Stimulated activated CD8-positive, alpha-beta memory T cell treated with anti-CD3 and anti-CD28 coated beads, Interleukin-12 subunit alpha, Interleukin-12 subunit beta, amount 100 ng/mL, for 4 hours (primary cell): ENCODE measurements at regions not wholly inside any gene's neighbourhood (a gene's known extent, or its start where the extent isn't known, plus 50 kb on each side); places are given as distances from the start of the nearest gene placed in this dataset.
"Not testable (repeated sequence)": the region's sequence is repeated elsewhere in the genome, so short reads cannot be mapped to it uniquely, and the experiment has no call there.

Experiments
- DNase-seq: peaks from one replicate; pipeline ENCODE4 v3.0.0-alpha.2; 2020; ENCODE audit warnings: low read depth

DNA sequence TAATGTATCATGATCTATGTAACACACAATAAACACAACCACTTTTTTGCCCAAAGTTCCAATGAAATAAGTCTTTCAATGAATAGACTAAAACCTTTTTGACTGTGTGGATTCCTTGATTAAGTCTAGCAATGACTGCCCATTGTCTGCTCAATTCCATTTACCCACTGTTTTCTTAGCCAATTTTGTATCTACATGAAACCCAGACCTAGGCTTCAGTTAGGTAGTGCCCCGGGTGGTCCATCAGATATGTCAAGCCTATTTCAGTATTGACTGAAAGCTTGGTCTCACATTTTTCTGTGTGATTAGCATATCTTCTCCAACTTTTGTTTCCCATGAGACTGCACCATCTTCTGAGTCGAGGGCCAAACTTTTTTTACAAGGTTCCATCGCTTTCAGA lies 615.0 kb downstream of the C6orf118 start:
- DNase-seq, result no peak

DNA sequence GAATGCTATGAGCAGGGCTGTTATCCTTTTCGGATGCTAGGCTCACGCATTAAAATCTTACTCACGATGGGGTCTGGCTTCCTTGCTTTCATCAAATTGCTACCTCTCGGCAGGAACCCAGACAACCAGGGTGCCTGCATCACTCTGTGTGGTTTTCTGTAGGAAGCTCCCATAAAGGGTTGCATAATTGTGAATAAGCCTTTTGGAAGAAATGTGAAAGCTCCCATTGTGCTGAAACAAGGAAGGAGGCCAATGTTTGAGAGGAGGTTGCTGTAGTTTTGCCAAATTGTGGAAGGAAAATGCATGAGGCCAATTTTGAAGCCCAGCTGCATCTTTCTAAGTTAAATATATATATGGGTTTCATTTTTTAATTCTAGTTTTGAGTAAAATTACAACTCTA lies 615.5 kb downstream of the C6orf118 start:
- no peak for DNase-seq

DNA sequence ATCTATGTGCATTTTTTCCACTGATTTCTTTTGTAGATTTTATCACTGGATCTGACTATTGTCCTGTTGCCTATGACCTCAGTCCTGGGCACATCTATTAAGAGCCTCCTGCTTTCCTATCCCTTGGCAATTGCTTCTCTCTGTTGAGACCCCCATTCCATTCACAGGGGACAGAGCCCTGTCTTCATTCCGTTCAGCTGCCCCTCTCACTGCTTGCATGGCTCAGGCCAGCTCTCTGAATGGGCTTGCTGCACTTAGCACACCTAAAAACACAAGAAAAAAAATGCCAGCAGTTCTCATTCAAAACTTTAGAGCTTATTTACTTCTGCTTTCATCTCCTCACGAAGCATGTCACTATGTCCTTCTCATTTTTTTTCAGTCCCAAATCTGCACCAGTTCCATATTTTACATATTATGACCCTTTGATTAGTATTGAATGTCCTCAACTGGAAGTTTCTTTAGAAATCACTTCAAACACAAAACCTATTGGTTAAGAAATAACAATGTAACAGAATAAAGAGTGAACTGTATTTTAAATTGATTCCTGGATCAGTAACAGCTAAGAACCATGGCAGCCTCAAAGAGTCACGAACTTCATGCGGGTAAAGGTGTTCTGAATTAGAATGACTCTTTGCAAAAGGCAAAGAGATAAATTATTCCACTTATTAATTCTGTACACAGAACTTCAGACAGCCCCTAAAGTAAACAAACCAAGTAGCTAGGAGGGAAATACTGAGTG lies 616.5 kb downstream of the C6orf118 start:
- DNase-seq, result no peak

DNA sequence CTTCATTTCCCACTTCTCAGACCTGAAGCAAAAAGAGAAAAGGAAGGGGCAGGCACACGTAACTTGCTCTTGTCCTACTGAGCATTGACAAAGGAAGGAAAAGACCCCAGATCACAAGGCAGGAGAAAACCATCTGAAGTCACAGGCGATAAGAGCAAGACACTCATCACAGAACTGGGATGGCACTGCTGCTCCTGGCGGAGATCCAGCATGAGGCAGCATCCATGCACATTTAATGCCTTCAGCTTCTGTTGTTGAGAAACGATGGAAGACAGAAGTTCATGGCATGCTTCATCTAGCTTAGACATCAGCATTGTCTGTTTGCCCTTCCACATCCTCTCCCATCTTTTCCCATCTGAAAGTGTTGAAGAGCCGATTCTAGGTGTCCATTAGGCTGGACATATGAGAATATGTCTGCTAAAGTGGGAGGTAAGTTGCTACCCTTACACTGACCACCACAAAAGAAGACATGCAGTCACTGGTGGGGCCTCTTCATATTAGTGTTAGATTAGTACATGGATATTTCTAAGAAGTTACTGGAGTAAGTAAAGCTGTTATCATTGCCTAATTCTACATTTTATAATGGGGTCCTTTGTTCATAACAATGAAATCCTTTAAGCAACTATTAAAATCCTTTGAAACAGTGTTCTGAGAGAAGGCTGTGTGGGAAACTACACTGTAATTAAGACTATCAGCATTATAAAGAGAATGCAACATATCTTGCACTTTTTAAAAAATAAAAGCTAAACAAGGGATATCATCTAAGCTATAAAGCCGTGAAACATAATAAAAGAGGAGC lies 618.5 kb downstream of the C6orf118 start:
- DNase-seq, result no peak

- no peak for DNase-seq
Measured at GRCh38 chr6:164690241-164690640, 619.2 kb downstream of the C6orf118 start.

GRCh38 chr6:164665328-164665727 lies 644.1 kb downstream of the C6orf118 start:
- no peak for DNase-seq

- no peak for DNase-seq
Measured at GRCh38 chr6:164663634-164664033, 645.8 kb downstream of the C6orf118 start.

- no peak for DNase-seq
Measured at GRCh38 chr6:164661716-164662115, 647.7 kb downstream of the C6orf118 start.

GRCh38 chr6:164660781-164661180 lies 648.6 kb downstream of the C6orf118 start:
- no peak for DNase-seq

GRCh38 chr6:164640956-164641355 lies 668.4 kb downstream of the C6orf118 start:
- DNase-seq, result no peak

- no peak for DNase-seq
Measured at GRCh38 chr6:164628302-164628931, 681.0 kb downstream of the C6orf118 start.

DNA sequence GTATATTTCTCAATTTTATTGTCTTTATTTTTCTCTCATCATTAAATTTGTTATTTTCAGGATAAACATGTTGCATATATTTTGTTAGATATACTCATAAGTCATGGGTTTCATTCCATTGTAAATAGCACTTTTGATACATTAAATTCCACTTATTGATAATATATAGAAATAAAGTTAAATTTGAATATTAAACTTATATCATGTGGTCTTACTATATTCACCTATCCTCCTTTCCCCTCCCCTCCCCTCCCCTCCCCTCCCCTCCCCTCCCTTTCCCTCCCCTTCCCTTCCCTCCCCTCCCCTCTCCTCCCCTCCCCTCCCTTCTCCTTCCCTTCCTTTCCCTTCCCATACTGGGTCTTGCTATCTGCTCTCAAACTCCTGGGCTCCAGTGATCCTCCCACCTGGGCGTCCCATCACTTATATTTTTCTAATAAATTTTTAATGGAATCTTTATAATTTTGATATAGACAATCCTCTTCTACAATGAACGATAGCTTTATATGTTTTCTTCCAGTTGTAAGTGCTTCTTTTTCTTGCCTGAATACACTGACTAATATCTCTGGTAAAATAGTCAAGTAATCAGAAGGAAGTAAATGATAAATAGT lies 692.4 kb downstream of the C6orf118 start:
- DNase-seq, result no peak

- DNase-seq, result no peak
Measured at GRCh38 chr6:164612751-164613150, 696.7 kb downstream of the C6orf118 start.

GRCh38 chr6:164610859-164611258 lies 698.5 kb downstream of the C6orf118 start:
- not testable (repeated sequence) for DNase-seq

DNA sequence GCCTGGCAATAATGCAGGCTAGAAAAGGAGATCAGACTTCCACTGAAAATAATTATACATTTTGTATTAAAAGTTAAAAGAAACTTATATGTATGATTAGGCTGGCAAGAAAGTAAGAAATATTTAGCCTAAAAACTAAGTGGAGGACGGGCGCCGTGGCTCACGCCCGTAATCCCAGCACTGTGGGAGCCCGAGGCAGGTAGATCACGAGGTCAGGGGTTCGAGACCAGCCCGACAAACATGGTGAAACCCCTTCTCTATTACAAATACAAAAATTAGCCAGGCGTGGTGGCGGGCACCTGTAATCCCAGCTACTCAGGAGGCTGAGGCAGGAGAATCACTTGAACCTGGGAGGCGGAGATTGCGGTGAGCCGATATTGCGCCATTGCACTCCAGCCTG lies 707.0 kb downstream of the C6orf118 start:
- DNase-seq, result not testable (repeated sequence)

DNA sequence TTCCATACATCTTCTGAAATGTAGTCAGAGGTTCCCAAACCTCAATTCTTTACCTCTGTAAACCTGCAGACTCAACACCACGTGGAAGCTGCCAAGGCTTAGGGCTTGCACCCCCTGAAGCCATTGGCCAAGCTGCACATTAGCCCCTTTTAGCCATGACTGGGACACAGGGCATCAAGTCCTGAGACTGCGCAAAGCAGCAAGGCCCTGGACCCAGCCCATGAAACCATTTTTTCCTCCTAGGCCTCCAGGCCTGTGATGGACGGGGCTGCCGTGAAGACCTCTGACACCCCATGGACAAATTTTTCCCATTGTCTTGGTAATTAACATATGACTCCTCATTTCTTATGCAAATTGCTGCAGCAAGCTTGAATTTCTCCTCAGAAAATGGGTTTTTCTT lies 727.8 kb downstream of the C6orf118 start:
- DNase-seq, result no peak

DNA sequence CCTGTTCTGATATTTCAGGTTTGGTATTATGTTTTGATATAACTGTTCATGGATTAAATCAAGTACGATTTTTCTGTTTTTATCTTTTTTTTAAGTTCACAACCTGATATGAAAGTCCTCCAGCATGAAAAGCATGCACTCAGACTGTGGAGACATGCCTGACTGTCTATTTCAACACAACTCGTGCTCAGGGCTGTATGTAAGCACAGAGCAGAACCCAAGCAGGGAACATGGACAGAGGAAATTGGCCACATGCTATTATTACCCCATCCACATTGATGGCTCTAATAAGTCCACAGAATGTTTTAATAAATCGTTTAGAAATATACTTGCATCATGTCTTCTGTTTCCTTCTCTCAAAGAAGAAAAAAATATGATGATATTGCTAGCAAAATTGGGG lies 730.4 kb downstream of the C6orf118 start:
- DNase-seq, result no peak

DNA sequence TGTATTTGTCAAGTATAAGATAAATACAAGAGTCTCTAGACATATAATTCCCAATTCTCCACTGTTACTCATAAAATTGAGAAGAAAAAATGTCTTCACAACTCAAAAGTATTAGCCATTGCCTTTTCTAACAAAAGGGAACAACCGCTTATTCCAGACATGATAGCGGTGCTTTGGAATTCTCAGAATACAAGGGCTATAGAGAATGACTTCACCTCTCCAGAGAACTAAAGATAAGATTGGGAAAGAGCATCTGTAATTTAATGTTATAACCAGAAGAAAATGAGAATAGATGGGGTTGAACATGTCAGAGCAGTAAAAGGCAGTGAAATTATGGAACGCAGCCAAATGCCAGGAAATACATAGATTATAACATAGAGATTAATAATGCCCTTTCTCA lies 730.8 kb downstream of the C6orf118 start:
- no peak for DNase-seq

DNA sequence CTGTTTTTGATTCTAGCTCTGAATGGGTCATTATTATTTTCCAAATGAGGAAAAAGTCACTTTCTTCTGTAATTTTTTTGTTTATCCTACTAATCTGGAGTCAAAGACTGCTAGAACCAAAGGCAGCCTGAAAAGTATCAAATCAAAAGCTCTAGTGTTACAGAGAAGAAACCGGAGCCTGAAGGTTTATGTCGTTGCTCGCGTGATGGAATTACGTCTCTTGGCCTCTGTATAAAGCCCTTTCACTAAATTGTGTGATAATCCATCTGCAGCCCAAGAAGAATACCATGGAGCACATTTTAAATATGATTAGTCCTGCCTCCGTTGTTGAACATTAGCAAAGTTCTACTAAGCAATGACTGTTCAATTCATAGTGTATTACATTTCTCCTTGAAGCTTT lies 738.6 kb downstream of the C6orf118 start:
- DNase-seq, result no peak

DNA sequence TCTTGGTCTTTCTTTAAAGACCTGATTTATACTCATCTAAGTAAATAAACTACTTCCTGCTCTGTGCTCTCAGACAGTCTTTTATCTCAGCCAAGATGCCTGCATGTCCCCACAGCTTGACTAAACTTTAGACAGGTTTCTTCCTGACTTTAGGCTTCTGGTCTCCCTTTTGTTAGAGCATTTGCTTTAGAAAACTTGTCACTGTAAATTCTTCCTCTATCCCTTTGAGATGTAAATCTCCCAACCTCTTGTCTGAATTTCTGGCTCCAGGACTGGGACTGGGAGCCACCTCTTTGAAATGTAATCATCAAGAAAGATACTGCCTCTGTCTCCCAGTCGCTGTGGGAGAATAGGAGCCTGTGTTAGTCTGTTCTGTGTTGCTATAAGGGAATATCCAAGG lies 739.9 kb downstream of the C6orf118 start:
- no peak for DNase-seq

DNA sequence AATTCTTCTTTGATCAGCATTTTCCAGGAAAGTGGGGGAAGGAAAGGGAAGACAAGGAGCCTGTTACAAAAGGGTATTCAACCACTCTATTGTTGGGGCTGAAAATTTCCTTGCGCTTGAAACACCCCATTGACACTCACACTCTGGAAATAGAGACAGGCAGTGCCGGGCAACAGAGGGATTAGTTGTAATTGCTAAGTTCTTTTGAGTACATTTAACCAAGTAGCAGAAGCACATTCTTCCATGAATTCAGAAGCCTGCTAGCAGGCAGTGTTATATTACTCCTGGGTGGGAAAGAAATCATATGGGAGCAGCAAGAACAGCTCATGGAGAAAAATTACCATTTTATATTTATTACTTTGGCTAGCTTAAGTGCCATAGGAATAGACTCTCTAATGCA lies 745.5 kb downstream of the C6orf118 start:
- DNase-seq, result no peak

DNA sequence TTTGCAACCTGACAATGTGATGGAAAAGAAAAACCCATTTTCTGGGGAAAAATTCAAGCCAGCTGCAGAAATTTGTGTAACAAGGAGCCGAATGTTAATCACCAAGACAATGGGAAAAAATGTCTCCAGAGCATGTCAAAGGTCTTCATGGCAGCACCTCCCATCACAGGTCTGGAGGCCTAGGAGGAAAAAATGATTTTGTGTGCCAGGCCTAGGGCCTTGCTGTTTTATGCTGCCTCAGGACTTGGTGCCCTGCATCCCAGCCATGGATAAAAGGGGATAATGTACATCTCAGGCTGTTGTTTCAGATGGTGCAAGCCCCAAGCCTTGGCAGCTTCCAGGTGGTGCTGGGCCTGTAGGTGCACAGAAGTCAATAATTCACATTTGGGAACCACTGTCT lies 747.7 kb downstream of the C6orf118 start:
- DNase-seq, result no peak
